T-helper 2 cell treated with Interferon-gamma antibody and Interleukin-4, amounts not matched to agents 100 ng/mL and 5 ng/mL, for 36 hours (primary cell): ENCODE measurements at regions not wholly inside any gene's neighbourhood (a gene's known extent, or its start where the extent isn't known, plus 50 kb on each side); places are given as distances from the start of the nearest gene placed in this dataset.
"Not testable (repeated sequence)": the region's sequence is repeated elsewhere in the genome, so short reads cannot be mapped to it uniquely, and the experiment has no call there.

Source experiments
- intact Hi-C: fragments of 100-400 bp; cut with micrococcal nuclease; formaldehyde crosslinking; loops from one replicate; pipeline ENCODE4 v1.15.1; 2023

GRCh38 chr21:36246080-36246631 is 73.8 kb upstream of the MORC3 start:
- intact Hi-C loops: no loop called here

- intact Hi-C loops: no loop called here
Measured at GRCh38 chr21:36247316-36248010, 72.5 kb upstream of the MORC3 start.

- intact Hi-C loops: no loop called here
Measured at GRCh38 chr21:36249576-36250422, 70.2 kb upstream of the MORC3 start.

- intact Hi-C loops: no loop called here
Measured at GRCh38 chr21:36250423-36251075, 69.4 kb upstream of the MORC3 start.

- intact Hi-C loops: no loop called here
Measured at GRCh38 chr21:36254106-36254941, 65.7 kb upstream of the MORC3 start.

- intact Hi-C loops: no loop called here
Measured at GRCh38 chr21:36255663-36256062, 64.3 kb upstream of the MORC3 start.

GRCh38 chr21:36257657-36258056 is 62.3 kb upstream of the MORC3 start:
- intact Hi-C loops: no loop called here

GRCh38 chr21:36260030-36260787 is 59.8 kb upstream of the MORC3 start:
- intact Hi-C loops: loop anchor here (1.0 kb wide), 2 partner anchors 60 to 104 kb away; partner anchors contain the start of genes DOP1B and MORC3

GRCh38 chr21:36260802-36261201 is 59.2 kb upstream of the MORC3 start:
- intact Hi-C loops: loop anchor here (1.0 kb wide), 2 partner anchors 59 to 105 kb away; partner anchors contain the start of genes DOP1B and MORC3

- intact Hi-C loops: no loop called here
Measured at GRCh38 chr21:36261459-36261858, 58.5 kb upstream of the MORC3 start.

- intact Hi-C loops: no loop called here
Measured at GRCh38 chr21:36263797-36264196, 56.2 kb upstream of the MORC3 start.

- intact Hi-C loops: no loop called here
Measured at GRCh38 chr21:36265431-36265830, 54.6 kb upstream of the MORC3 start.

GRCh38 chr21:36267828-36268227 is 52.2 kb upstream of the MORC3 start:
- intact Hi-C loops: not testable (repeated sequence)

GRCh38 chr21:36268264-36268663 is 51.7 kb upstream of the MORC3 start:
- intact Hi-C loops: not testable (repeated sequence)
